ENCODE measurements at regions not wholly inside any gene's neighbourhood (a gene's known extent, or its start where the extent isn't known, plus 50 kb on each side); places are given as distances from the start of the nearest gene placed in this dataset.

DNA sequence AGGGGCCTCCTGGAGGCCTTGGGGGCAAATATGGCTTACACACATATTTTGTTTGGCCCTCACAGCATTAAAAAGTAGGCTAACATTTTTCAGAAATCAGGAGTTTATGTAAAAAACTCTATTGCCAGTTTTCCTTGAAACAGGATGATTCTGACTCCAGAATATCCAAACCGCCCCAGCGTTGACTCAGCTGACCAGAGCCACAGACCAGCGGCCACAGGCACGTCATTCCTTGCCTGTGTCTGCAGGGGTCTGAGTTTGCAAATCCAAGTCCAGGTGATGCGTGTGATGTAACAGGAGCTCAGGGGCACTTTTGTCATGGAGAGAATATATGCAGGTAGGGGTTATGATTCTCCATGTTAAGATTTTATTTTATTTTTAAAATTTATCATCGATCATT, 79.4 kb upstream of the ALKAL2 start:
- H3K79me2 ChIP-seq (ENCODE audit: insufficient read depth, low read length), result no peaks in the 10 kb centered on the region
- peaks cover 5 to 62% of the 10 kb centered on the region in 2 experiments; a peak in 4 of 5 replicates for H3K27me3 ChIP-seq (ENCODE audit: control insufficient read depth in 1 of 2, insufficient read depth in 2 of 2, low read length in 2 of 2)
- H4K20me1 ChIP-seq (ENCODE audit: insufficient read depth, low read length), result no peaks in the 10 kb centered on the region
- no TSS peak for BruUV-seq (replicated peaks)
- CTCF ChIA-PET (ENCODE audit: low intra/inter-chr PET ratio, low total read pairs), result no interaction called here
- no peak overlapping the region for H3K9ac ChIP-seq (ENCODE audit: insufficient read depth, low read depth, low read length)
- peaks cover 8% of the 10 kb centered on the region; the same call in 1 of the 2 replicates for H3K9me3 ChIP-seq (ENCODE audit: low read length)
- no peaks in the 10 kb centered on the region for H3K36me3 ChIP-seq (replicated peaks in 1 of 2; ENCODE audit: control insufficient read depth in 1 of 2, insufficient read depth in 2 of 2, low read length in 2 of 2)
- ATAC-seq (no peak), FAIRE-seq (no peak), DNase-seq (ENCODE audit: low spot score) (no peak)
- no peak overlapping the region for H3K27ac ChIP-seq (ENCODE audit: extremely low read length, insufficient read depth, low read length)
- intact Hi-C loops (cut with micrococcal nuclease; ENCODE audit: unreplicated experiment) (no loop called here), in situ Hi-C loops (cut with HindIII; ENCODE audit: extremely low pct_ligation_motif_present, low pct_unique_long_range_greater_than_20kb) (no loop called here)
- WGBS (ENCODE audit: low lambda C conversion rate), result 30% methylated on average over 6 of the region's 6 CpGs
- no peak overlapping the region for H2AFZ ChIP-seq (ENCODE audit: low read length)
- TF ChIP-seq, protein P1, sequence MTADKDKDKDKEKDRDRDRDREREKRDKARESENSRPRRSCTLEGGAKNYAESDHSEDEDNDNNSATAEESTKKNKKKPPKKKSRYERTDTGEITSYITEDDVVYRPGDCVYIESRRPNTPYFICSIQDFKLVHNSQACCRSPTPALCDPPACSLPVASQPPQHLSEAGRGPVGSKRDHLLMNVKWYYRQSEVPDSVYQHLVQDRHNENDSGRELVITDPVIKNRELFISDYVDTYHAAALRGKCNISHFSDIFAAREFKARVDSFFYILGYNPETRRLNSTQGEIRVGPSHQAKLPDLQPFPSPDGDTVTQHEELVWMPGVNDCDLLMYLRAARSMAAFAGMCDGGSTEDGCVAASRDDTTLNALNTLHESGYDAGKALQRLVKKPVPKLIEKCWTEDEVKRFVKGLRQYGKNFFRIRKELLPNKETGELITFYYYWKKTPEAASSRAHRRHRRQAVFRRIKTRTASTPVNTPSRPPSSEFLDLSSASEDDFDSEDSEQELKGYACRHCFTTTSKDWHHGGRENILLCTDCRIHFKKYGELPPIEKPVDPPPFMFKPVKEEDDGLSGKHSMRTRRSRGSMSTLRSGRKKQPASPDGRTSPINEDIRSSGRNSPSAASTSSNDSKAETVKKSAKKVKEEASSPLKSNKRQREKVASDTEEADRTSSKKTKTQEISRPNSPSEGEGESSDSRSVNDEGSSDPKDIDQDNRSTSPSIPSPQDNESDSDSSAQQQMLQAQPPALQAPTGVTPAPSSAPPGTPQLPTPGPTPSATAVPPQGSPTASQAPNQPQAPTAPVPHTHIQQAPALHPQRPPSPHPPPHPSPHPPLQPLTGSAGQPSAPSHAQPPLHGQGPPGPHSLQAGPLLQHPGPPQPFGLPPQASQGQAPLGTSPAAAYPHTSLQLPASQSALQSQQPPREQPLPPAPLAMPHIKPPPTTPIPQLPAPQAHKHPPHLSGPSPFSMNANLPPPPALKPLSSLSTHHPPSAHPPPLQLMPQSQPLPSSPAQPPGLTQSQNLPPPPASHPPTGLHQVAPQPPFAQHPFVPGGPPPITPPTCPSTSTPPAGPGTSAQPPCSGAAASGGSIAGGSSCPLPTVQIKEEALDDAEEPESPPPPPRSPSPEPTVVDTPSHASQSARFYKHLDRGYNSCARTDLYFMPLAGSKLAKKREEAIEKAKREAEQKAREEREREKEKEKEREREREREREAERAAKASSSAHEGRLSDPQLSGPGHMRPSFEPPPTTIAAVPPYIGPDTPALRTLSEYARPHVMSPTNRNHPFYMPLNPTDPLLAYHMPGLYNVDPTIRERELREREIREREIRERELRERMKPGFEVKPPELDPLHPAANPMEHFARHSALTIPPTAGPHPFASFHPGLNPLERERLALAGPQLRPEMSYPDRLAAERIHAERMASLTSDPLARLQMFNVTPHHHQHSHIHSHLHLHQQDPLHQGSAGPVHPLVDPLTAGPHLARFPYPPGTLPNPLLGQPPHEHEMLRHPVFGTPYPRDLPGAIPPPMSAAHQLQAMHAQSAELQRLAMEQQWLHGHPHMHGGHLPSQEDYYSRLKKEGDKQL (CRISPR knock-in tag; IDR thresholded peaks at IDR 0.05; ENCODE audit: low read depth), result no peak
- TF ChIP-seq PHF8 (CRISPR knock-in tag; IDR thresholded peaks at IDR 0.05), result no peak
- TF ChIP-seq, protein P2, sequence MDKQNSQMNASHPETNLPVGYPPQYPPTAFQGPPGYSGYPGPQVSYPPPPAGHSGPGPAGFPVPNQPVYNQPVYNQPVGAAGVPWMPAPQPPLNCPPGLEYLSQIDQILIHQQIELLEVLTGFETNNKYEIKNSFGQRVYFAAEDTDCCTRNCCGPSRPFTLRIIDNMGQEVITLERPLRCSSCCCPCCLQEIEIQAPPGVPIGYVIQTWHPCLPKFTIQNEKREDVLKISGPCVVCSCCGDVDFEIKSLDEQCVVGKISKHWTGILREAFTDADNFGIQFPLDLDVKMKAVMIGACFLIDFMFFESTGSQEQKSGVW (CRISPR knock-in tag; IDR thresholded peaks at IDR 0.05; ENCODE audit: borderline replicate concordance), result no peak
- no peaks in the 10 kb centered on the region for H3K4me1 ChIP-seq (ENCODE audit: insufficient read depth, low read length)
- no peak overlapping the region for H3K4me2 ChIP-seq (ENCODE audit: low read depth, low read length)
- no peak overlapping the region for H3K4me3 ChIP-seq (replicated peaks in 1 of 3; ENCODE audit: insufficient read depth in 1 of 3, low read depth in 2 of 3, low read length in 3 of 3)
- POLR2A ChIA-PET, result no interaction called here

Measured in HepG2 (cell line).